HG02798 (cell line): ENCODE measurements at regions not wholly inside any gene's neighbourhood (a gene's known extent, or its start where the extent isn't known, plus 50 kb on each side); places are given as distances from the start of the nearest gene placed in this dataset.
A peak's percentile ranks its signal among the peaks of the same experiment; 100 is the strongest.

Experiments used
- ATAC-seq: cut with Tn5 transposase; IDR thresholded peaks from one replicate; pipeline ENCODE4 v1.9.1; 2021; ENCODE audit warnings: mild to moderate bottlenecking; ENCODE audit not compliant: unreplicated experiment, poor library complexity

DNA sequence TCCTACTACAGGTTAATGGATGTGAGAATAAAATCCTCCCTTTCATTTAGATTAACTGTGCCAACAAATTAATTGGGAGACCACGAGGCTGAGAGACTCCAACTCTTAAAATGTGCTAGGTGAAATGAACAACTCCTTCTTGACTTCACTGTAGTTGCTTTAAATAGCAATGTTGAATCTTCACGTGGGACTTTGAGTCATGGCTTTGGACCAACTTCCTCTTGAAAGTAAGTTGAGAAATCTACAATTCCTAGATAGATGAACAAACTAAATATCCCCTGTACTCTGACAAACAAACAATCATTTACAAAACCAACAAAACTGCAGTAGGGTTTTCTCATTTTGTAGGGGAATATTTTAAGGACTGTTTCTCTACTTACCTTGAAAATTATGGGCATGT is 291.9 kb upstream of the SPRED2 start:
- ATAC-seq = no peak

DNA sequence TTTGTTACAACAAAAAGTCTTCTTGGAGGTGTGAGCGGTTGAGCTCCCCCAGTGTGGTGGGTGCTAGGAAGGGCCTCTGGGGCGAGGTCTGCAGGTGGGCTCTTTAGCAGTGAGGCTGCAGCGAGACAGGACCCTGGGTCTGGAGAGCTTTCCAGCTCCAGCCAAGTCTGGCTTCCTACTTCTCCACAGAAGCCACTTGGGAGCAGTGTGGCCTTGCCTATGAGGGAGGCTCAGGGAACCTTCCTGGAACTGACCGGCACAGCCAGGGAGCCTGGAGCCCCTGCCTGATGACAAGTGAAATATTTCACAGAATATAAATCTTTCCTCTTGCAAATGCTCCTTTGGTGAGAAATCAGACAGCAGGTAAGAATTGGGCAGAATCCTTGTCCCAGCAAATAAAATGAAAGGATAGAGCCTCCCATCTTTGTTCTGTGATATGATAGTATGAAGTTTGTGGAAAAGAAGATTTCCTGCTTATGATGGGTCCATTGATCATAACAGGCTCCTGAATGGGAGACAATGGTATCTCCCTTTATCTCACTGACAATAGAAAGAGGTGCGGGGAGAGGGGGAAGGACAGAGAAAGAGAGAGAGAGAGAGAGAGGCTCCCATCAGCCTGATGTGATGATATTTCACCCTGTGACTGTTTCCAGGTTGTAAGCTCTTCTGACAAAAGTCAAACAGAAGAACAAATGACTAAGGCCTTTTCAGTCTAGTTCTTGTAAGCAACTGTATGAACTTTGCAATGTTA is 289.8 kb upstream of the SPRED2 start:
- ATAC-seq = no peak

DNA sequence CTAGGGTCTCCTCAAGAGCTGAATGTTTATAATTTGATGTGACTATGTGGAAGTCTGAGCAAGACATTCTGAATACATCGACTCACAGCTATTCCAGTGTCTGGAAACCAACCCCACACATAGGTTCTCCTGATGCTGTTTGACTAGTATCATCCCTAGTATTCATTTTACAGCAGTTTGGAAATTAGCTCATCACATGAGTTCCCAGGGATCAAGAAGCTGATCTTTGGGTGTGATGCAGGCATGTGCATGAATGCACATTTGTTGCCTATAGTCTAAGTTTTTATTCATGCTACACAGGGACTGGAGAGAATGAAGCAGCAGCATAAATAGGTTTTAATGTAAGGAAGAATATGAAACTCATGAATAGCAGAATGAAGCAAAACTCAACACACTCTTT is 284.3 kb upstream of the SPRED2 start:
- no peak for ATAC-seq

DNA sequence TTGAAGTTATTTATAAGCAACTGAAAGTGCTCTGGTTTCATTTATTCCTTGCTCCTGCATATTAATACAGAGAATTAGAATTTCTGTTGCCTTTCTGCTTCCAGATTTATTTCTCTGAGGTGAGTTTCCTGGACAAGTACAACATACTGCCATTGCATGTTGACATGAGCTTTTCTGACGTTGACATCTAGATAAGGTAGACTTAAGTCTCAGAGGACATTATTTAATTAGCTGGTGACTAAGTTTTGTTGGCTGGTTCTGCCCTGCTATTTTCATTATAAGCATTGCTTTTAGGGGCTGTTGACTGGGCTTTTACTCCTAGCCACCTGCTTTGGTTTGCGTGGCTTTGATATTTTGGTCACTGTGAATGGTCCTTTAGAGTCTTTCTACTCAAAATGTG is 282.9 kb upstream of the SPRED2 start:
- no peak for ATAC-seq

DNA sequence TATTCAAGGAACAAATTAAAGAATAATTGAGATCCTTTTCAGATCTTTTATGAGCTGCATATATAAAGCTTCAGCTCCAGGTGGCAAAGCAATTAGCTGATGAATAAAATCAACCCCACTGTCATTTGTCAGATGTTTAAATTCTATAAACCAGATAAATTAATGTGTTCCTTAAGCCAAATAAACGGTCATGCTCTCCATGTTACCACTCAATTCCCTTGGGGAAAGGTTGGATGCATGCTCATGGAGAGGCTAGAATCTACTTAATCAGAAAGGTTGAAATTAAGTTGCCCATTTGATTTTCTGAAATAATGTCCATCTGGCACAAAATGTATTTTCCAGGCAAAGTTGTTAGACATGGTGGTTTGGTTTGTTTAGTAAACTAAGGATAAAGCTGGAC is 282.5 kb upstream of the SPRED2 start:
- ATAC-seq = no peak

DNA sequence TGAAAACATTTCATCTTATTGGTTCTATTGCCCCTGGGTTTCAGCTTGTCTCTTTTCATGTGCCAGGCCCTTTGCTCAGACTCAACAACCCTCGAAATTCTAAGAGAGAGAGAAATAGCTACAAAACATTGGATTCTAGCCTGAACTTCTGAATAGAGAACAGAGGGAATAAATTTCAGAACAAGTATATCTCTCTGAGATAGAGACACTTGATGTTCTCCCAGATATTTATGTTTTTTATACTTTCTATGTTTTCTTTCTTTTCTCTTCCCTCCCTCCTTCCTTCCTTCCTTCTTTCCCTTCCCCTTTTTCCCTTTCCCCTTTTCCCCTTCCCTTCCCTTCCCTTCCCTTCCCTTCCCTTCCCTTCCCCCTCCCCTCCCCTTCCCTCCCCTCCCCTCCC is 279.5 kb upstream of the SPRED2 start:
- no peak for ATAC-seq

DNA sequence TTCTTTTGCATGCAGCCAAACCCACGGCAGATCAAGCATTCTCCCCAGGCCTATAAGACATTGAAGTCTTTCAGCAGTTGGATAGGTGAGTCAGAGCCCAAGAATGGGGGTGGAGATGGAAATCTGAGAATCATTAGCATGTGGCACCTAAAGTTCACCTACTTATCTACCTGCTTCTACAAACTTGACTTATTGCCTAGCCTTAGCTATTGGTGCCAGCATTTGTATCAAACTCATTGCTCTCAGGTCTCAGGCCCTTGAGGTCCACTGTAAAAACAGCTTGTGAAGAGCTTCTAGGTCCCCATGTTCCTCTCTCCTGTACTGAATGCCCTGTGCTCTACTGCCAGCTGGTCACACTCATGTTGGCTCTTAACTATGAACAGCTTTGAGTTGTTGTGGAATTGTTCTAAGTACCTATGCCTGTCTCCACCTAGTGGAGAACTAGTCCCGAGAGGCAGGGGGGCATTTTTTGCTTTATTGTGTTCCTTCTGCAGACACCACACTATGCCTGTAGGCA is 278.4 kb upstream of the SPRED2 start:
- ATAC-seq = peak; percentile 34

DNA sequence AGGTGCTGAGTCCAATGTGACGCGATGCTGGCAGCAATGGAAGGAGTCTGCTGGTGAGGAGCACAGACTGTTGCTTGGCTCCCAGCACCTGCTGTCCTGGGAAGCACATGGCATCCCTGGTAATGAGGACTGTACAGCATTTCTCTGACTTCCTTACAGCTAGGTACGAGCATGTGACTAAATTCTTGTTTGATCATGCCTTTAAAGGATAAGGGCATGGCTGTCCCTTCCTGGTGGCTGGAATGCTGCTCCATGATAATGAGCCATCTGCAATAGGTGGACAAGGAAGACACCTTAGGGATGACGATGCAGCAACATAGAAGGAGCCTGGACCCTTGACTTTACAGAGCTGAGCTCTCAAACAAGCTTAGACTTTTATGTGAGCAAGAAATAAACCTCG is 278.0 kb upstream of the SPRED2 start:
- ATAC-seq = no peak

DNA sequence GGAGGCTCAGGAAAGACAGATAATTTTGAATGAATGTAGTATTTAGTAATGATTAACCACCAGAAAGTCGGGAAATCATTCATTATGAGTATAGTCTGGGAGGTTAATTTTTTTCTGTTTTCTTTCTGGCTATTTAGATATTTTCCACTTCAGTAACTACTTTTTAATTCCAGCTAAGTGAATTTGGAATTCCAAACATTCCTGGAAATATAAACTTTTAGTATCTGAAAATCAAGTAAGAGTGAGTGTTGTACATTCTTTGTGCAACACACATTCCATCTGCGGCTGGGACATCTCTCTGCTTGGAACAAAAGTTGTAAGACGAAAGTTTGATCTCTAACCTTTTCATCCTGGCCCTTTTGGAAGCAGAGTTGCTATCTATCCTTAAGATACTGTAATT is 275.7 kb upstream of the SPRED2 start:
- no peak for ATAC-seq

DNA sequence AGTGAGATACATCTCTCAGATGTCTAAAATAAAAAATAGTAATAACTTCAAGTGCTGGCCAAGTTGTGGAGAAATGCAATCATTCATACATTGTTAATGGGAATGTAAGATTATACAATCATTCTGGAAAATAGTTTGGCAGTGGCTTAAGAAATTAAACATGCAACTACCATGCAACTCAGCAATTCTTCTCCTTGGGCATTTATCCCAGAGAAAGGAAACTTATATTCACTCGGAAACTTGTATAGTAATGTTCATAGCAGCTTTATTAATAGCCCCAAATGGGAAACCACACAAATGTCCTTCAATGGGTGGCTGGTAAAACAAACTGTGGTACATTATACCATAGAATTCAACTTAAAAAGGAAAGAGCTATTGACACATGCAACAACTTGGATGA is 274.0 kb upstream of the SPRED2 start:
- ATAC-seq = no peak

DNA sequence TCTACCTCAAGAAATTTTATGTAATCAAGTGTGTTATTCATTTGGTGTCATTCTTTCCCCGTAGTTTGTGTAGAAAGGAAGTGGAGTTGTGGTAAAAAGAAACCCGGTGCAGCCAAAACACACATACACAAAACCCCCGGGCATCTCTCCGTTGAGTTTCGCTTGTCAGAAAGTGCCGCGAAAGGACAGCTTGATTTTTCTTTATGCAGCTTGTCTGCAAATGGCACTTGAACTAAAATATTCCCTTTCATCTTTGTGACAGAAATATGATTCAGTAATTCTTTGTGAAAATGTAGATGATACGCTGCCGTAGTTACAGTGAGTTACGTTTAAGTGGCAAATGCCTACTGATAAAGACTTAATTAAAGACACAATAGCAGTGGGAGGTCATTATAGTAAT is 268.8 kb upstream of the SPRED2 start:
- no peak for ATAC-seq

DNA sequence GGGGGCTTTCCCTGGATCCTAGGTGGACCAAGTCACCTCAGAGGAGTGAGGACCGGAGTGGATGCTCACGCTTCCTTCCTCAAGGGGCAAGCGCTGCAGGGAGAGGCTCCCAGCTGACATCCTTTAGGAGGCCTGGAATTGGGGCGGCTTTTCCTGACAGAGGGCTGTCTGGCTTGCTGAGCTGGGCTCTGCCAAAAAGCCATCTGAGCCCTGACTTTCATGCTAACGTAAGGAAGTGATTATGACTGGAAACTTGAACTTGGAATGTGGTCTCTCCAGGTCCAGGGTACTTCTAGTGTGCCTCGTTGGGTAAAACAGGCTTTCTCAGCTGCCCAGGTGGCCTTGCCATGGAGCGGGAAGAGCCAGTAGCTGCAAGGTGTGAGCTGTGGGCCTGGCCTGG is 268.3 kb upstream of the SPRED2 start:
- no peak for ATAC-seq

DNA sequence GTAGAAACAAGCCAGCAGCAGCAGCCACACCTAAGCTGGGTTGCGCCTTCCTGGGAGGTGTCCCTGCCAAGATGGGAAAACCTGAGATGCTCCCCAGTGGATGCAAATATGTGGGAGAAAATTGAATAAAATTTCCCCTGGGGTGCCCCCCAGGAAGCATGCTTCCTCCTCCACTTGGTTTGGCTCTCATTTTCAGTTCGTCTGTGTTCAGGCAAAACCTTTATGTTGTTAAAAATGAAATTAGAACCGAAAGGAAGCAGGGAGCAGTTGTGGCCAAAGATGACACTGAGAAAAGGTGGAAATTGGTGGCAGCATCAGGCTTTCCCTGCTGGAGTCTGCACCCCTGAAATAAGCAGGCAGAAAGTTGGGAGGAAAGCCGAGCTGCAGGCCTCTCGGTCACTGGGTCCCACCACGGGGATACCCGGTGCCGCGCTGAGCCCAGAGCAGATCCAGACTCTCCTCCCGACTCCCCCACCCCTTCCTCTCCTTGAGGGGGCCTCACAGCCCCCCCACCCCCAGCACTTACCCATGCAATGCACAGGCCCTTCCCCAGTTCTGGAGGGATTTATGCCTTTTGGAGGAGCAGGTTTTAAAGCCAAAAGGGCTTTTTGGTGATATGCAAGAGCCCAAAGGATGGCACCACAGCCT is 267.7 kb upstream of the SPRED2 start:
- no peak for ATAC-seq

DNA sequence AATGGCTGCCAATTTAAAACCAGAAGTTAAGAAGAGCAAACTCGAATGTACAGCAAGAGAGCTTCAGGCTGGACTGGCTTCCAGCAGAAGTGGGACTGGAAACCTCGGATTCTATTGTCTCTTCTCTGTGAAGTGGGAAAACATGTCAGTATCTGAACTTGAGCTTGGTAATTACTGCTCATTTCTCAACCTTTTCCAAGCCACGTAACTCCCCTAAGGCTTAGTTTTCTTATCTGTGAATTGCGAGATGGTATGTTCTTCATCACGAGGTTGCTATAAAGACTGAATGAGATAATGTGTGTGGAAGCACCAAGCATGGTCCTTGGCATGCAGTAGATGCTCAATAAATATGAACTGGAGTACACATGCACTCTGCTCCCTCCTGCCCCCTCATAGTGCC is 259.4 kb upstream of the SPRED2 start:
- ATAC-seq = no peak

DNA sequence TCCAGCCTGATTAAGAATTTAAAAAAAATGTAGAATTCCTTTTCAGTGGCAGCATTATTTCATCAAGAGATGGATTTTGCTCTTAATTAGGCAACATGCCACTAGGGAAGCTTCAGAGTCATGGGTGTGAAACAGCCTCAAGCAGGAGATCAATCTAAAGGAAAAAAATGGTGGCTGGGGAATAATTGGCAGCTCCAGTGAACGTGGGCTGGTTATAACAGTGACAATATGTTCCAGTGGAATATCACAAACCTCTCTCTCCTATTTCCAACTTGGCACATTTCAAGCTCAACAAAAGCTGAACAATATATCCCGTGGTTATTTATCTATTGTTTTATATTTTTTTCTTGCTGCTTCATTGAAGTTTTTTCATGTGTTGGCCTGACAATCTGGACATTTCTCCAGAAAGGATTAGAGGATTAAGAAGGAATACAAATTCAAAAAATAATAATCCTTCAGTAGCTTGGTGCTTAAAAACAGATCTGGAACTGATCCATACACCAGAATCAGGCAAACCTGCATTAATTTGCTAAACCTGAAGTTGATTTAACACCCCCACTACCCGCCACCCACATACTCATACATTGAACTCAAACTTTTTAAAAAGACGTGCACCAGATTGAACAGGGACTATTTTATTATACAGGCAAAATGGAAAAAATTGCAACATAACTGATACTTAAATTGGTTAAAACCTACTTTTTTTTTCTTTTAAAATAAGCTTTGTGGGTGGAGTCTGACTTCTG is 255.9 kb upstream of the SPRED2 start:
- ATAC-seq = no peak

DNA sequence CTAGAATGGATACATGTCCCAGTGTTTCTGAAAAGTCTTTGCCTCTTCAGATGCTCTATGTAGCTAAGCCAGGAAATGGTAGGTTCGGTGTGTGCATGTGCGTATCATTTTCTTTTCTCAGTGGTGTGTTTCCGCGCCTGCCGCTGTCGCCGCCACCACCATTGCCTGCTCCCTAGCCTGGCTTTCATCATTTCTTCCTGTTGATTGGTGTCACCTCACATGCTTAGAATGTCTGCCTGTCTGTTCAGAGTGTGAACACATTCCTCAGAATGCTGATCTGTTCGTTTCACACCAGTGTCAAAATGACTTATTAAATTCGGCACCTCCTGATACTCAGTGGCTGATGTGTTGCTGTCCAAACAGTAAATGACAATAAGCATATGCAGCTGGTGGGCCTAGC is 255.2 kb upstream of the SPRED2 start:
- no peak for ATAC-seq

DNA sequence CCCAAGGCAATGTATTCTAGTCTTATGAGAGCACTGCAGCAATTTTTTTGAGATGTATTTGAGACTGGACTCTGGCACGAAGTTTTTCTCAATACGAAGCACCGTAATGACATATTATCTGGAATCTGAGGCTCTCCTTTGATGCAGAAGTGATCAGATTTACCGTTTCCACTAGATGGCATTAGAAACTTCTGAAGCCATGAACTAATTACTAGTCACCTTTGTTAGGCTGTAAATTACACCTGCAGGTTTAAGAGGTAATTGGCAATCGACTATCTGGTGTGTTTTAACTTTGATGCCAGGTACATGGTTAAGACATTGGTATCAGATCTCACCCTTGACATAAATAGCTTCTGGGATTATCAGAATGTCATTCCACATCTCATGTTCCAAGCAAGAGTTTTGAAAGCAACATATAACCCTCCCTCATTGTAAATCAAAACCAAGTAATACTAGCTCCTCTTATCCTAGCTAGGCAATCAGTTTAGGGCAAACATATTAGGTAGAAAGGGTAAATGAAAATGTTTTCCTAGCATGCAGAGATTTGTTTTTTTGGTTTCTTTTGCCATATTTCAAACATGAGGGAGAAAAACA is 254.6 kb upstream of the SPRED2 start:
- ATAC-seq = no peak

DNA sequence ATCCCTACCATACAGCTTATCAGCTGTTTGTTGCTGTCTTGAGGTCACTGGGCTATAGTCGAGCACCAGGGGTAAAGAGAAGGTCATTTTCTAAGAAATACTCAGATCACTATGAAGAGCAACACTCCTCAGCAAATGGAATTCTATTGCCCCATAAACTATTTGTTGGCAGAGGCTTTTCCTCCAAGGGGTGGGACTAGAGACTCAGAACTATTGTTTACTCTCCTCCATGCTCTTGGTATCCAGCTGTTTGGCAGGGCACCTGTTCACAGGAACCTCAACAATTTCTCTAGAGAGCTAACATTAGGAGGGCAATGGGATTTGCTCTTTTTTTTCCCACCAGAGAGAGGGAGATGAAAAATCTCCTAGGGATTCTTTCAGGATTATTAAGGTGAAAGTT is 249.1 kb upstream of the SPRED2 start:
- ATAC-seq = no peak

DNA sequence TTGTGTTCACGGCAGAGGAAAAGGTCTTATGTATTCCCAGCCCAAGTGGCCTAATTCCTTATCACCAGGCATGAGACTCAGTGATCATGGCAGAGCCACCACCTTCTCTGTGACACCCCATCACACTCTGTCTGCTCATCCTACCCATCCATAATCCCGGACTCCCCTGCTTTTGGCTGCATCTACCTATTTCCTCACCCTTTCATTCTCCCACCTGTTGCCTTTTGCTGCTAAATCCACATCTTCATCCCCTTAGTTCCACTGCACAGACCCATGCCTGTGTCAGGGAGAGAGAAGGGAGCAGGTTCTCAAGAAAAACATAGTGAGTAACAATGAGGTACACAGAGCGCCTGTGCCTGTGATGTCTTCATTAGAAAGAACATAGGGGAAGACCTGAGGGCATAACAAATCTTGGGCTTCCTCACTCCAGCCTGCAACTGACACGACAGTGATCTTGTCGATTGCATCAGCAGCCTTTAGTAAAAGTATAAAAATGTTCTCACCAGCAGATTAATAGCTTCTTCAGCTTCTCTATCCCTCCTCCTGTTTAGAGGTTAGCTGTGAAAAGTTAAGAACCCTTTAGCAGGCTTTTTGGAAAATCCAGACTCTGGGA is 246.5 kb upstream of the SPRED2 start:
- no peak for ATAC-seq

DNA sequence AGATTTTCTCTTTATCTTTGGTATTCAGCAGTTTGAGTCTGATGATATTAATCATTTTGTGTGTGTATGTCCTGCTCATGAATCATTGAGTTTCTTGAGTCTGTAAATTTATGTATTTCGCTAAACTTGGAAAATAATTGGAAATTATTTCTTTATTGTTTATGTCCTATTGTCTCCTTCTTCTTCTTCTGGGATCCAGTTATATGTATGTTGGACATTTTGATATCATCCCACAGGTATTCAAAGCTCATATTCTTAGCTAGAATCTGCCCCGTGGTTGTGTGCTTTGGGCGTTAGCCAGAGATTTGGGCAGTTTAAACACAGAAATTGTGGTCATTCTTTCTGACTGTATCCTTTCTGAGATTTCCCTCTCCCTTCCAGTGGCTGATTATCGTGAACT is 243.0 kb upstream of the SPRED2 start:
- ATAC-seq = no peak
